Neuronal stem cell (in vitro differentiated cells): ENCODE measurements at regions not wholly inside any gene's neighbourhood (a gene's known extent, or its start where the extent isn't known, plus 50 kb on each side); places are given as distances from the start of the nearest gene placed in this dataset.

Experiments used
- DNase-seq: peaks from one replicate; pipeline ENCODE4 v3.0.0-alpha.2; 2013; ENCODE audit warnings: low spot score
- H2AFZ ChIP-seq: one replicate; pipeline ENCODE4 v1.6.1; 2013; ENCODE audit warnings: mild to moderate bottlenecking, low read length, inconsistent platforms
- H2AK5ac ChIP-seq: 2 replicates; pipeline ENCODE4 v1.6.1; 2013; ENCODE audit warnings: low read depth, mild to moderate bottlenecking, inconsistent platforms, low read length, moderate library complexity, mixed read lengths
- H2BK120ac ChIP-seq: 2 replicates; pipeline ENCODE4 v1.6.1; 2013; ENCODE audit warnings: low read depth, mild to moderate bottlenecking, inconsistent platforms, low read length, moderate library complexity, mixed read lengths
- H2BK12ac ChIP-seq: one replicate; pipeline ENCODE4 v1.6.1; 2013; ENCODE audit warnings: low read length, inconsistent platforms
- H2BK15ac ChIP-seq: 2 replicates; pipeline ENCODE4 v1.6.1; 2013; ENCODE audit warnings: mild to moderate bottlenecking, low read length, inconsistent platforms, mixed read lengths
- H2BK5ac ChIP-seq: one replicate; pipeline ENCODE4 v1.6.1; 2013; ENCODE audit warnings: inconsistent platforms, mild to moderate bottlenecking, low read length, moderate library complexity
- H3K14ac ChIP-seq: one replicate; pipeline ENCODE4 v1.6.1; 2013; ENCODE audit warnings: low read length, inconsistent platforms
- H3K18ac ChIP-seq: 2 replicates; pipeline ENCODE4 v1.6.1; 2013; ENCODE audit warnings: low read length, inconsistent platforms
- H3K23ac ChIP-seq: 2 replicates; pipeline ENCODE4 v1.6.1; 2013; ENCODE audit warnings: low read depth, mild to moderate bottlenecking, mixed read lengths, low read length, inconsistent platforms; ENCODE audit not compliant: poor library complexity
- H3K27ac ChIP-seq: replicated peaks from 3 replicates; pipeline ENCODE4 v1.5.1; 2013; ENCODE audit warnings: low read length, inconsistent platforms
- H3K27me3 ChIP-seq, 3 experiments: 2 replicates each; pipeline ENCODE4 v1.6.1; 2013; ENCODE audit warnings: low read length in 3 of 3, mild to moderate bottlenecking in 2 of 3, inconsistent platforms in 1 of 3, low read depth in 1 of 3, mixed read lengths in 1 of 3, moderate library complexity in 1 of 3; ENCODE audit not compliant: control insufficient read depth in 3 of 3, insufficient read depth in 3 of 3
- H3K36me3 ChIP-seq, 2 donors: replicated peaks in 1 of 2; 2 replicates each; pipeline ENCODE4 v1.6.1; 2013; ENCODE audit warnings: low read length in 2 of 2; ENCODE audit not compliant: control insufficient read depth in 2 of 2, insufficient read depth in 2 of 2
- H3K4ac ChIP-seq: 2 replicates; pipeline ENCODE4 v1.6.1; 2013; ENCODE audit warnings: inconsistent platforms, mild to moderate bottlenecking, low read length, moderate library complexity
- H3K4me1 ChIP-seq, 2 donors: 1 replicate in 1 of 2; 2 replicates in 1 of 2; pipeline ENCODE4 v1.6.1; 2013; ENCODE audit warnings: low read length in 2 of 2, low read depth in 1 of 2; ENCODE audit not compliant: control insufficient read depth in 2 of 2, insufficient read depth in 1 of 2
- H3K4me2 ChIP-seq: one replicate; pipeline ENCODE4 v1.6.1; 2013; ENCODE audit warnings: mild to moderate bottlenecking, low read length, inconsistent platforms; ENCODE audit not compliant: insufficient read depth, poor library complexity, severe bottlenecking
- H3K4me3 ChIP-seq, 2 donors: 2 replicates each; pipeline ENCODE4 v1.5.1; 2013; ENCODE audit warnings: low read length in 2 of 2, mild to moderate bottlenecking in 2 of 2, inconsistent platforms in 1 of 2, moderate library complexity in 1 of 2
- H3K79me1 ChIP-seq: one replicate; pipeline ENCODE4 v1.6.1; 2013; ENCODE audit warnings: low read depth, mild to moderate bottlenecking, inconsistent platforms, low read length, moderate library complexity
- H3K9ac ChIP-seq: one replicate; pipeline ENCODE4 v1.6.1; 2013; ENCODE audit warnings: mild to moderate bottlenecking, low read depth, low read length, inconsistent platforms; ENCODE audit not compliant: poor library complexity
- H3K9me3 ChIP-seq, 2 donors: replicated peaks in 1 of 2; 2 replicates each; pipeline versions ENCODE3 to v1.6.1; 2013; ENCODE audit warnings: low read length in 2 of 2, mild to moderate bottlenecking in 2 of 2, inconsistent platforms in 1 of 2, low read depth in 1 of 2, mixed read lengths in 1 of 2, moderate library complexity in 1 of 2; ENCODE audit not compliant: control insufficient read depth in 2 of 2, insufficient read depth in 1 of 2
- H4K8ac ChIP-seq: one replicate; pipeline ENCODE4 v1.6.1; 2013; ENCODE audit warnings: low read depth, mild to moderate bottlenecking, inconsistent platforms, low read length, moderate library complexity
- H4K91ac ChIP-seq: one replicate; pipeline ENCODE4 v1.6.1; 2013; ENCODE audit warnings: low read length, low read depth, mild to moderate bottlenecking, inconsistent platforms; ENCODE audit not compliant: poor library complexity
- WGBS, 2 donors: extraction: QIAGEN DNeasy Blood & Tissue Kit; methylation state at CpG; one replicate each; pipeline ENCODE4 v1.1.7; 2013; ENCODE audit warnings: missing lambda C conversion rate in 2 of 2, mixed read lengths in 1 of 2; ENCODE audit not compliant: insufficient read length in 2 of 2, insufficient replicate concordance in 1 of 2; ENCODE audit errors: extremely low coverage in 2 of 2; 5-methylcytosine and 5-hydroxymethylcytosine counted together

DNA sequence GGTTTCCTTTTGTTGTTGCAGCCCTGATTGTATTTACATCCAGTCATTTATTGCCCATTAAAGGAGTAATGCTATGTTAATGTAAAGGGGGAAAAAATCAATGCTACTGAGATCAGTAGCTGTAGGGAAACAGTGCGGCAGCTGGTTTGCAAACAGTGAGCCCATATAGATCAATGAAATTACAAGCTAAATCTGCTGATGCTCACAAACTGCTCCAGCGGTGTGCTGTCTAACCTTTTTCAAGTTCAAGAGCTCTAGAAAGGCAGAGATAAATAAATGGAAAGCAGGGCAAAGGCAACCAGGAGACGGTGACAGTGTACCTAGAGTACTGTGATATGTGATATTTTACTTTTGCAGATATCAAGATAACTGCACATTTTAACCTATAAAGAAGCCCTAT lies 449.0 kb upstream of the MMS22L start:
- no peak overlapping the region for H2BK15ac ChIP-seq
- no peaks in the 10 kb centered on the region for H3K27me3 ChIP-seq
- H3K14ac ChIP-seq, result no peak overlapping the region
- H4K8ac ChIP-seq, result no peak overlapping the region
- no peak overlapping the region for H2BK120ac ChIP-seq
- WGBS, 2 donors, result no CpG with 5 or more reads among the region's 3 CpGs
- no peak overlapping the region for H2AFZ ChIP-seq
- H3K9ac ChIP-seq, result no peak overlapping the region
- H2BK5ac ChIP-seq, result no peak overlapping the region
- no peak overlapping the region for H3K23ac ChIP-seq
- no peak overlapping the region for H2BK12ac ChIP-seq
- H4K91ac ChIP-seq, result no peak overlapping the region
- no peaks in the 10 kb centered on the region for H3K36me3 ChIP-seq
- H3K4me1 ChIP-seq, result peaks cover 0 to 7% of the 10 kb centered on the region in 2 donors
- no peak for DNase-seq
- H3K27ac ChIP-seq, result no peak overlapping the region
- H3K79me1 ChIP-seq, result no peaks in the 10 kb centered on the region
- no peak overlapping the region for H3K4ac ChIP-seq
- no peak overlapping the region for H2AK5ac ChIP-seq
- no peaks in the 10 kb centered on the region for H3K9me3 ChIP-seq
- H3K4me2 ChIP-seq, result no peak overlapping the region
- H3K4me3 ChIP-seq, result no peak overlapping the region
- no peak overlapping the region for H3K18ac ChIP-seq

DNA sequence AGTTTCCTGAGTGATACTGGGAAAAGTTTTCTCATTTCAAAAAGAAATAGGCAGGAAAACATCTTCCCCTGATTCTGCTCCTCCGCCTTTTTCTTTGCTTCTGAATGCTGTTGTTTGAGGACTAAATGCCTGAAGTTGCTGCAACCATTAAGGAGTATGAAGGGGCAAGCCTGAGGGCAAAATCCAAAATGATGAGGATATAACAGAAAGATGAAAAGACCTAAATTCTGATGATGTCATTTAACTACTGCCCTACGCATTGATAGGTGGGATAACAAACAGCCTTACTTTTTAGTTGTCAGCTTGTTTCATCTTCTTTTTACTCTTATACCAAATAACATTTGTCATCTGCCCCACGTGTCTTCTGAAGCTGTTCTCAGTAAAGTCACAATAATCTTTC lies 474.6 kb upstream of the MMS22L start:
- Histone ChIP-seq H3K27ac (no peak overlapping the region), H3K4me2 (no peak overlapping the region), H2BK5ac (no peak overlapping the region), H3K18ac (no peak overlapping the region), H4K91ac (no peak overlapping the region), H3K36me3 (no peaks in the 10 kb centered on the region), H3K79me1 (no peaks in the 10 kb centered on the region), H3K14ac (no peak overlapping the region), H3K9me3 (no peaks in the 10 kb centered on the region), H3K4me1 (peaks cover 2 to 5% of the 10 kb centered on the region in 2 donors), H2AFZ (no peak overlapping the region), H3K9ac (no peak overlapping the region), H3K4me3 (no peak overlapping the region), H3K27me3 (no peaks in the 10 kb centered on the region), H2BK12ac (no peak overlapping the region), H2BK15ac (no peak overlapping the region), H3K23ac (no peak overlapping the region), H2BK120ac (no peak overlapping the region), H4K8ac (no peak overlapping the region), H3K4ac (no peak overlapping the region), H2AK5ac (no peak overlapping the region)
- WGBS, 2 donors, result no CpG with 5 or more reads among the region's 3 CpGs
- DNase-seq, result no peak

DNA sequence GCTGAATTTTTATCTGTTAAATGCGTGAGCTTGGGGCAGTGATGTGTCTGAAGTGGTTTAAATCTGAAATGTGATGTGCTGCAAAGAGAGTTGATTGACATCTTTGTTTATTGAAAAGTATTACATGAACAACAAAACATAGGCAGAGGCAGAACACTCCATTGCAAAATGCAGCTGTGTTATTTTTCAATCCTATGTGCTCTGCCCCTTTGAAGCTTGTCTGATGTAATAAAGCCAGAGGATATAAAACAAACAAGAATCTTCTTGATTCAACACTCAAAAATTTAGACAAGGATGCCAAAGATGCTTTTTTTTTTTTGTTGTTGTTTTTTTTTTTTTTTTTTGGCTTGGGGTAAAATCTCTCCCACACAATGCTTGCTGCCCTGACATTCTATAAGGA lies 482.4 kb upstream of the MMS22L start:
- H3K4ac ChIP-seq, result no peak overlapping the region
- H3K14ac ChIP-seq, result no peak overlapping the region
- H3K9me3 ChIP-seq, result no peaks in the 10 kb centered on the region
- WGBS, 2 donors, result no CpG with 5 or more reads among the region's 1 CpG
- H3K36me3 ChIP-seq, result no peaks in the 10 kb centered on the region
- no peak for DNase-seq
- H2BK120ac ChIP-seq, result no peak overlapping the region
- H3K4me1 ChIP-seq, result no peaks in the 10 kb centered on the region
- H4K8ac ChIP-seq, result no peak overlapping the region
- H2AFZ ChIP-seq, result no peak overlapping the region
- no peak overlapping the region for H3K4me3 ChIP-seq
- H3K18ac ChIP-seq, result no peak overlapping the region
- no peak overlapping the region for H2BK15ac ChIP-seq
- H3K79me1 ChIP-seq, result no peaks in the 10 kb centered on the region
- no peak overlapping the region for H3K4me2 ChIP-seq
- no peak overlapping the region for H2BK12ac ChIP-seq
- H3K27me3 ChIP-seq, result no peaks in the 10 kb centered on the region
- H3K9ac ChIP-seq, result no peak overlapping the region
- no peak overlapping the region for H2BK5ac ChIP-seq
- no peak overlapping the region for H2AK5ac ChIP-seq
- H3K27ac ChIP-seq, result no peak overlapping the region
- no peak overlapping the region for H3K23ac ChIP-seq
- H4K91ac ChIP-seq, result no peak overlapping the region

DNA sequence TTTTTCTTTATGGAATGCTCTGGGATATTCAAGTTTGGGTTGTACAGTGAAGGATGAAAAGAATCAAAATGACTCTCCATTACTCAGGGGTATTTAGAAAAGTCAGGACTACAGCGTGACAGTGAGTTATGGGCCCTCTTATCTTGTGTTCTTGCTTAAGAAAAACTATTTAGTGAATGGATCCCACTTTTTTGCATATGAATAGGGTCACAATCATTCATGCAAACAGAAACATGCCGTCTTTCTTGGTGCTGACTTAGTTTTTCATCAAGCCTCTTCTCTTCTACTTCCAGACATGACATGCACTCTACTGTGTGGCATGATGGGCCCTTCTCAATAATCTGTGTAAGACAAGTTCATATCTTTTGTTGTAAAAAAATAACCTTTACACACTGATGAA lies 488.4 kb upstream of the MMS22L start:
- no CpG with 5 or more reads among the region's 2 CpGs for WGBS, 2 donors
- H2BK120ac ChIP-seq, result no peak overlapping the region
- no peaks in the 10 kb centered on the region for H3K9me3 ChIP-seq
- no peak overlapping the region for H4K91ac ChIP-seq
- H2BK15ac ChIP-seq, result no peak overlapping the region
- H3K18ac ChIP-seq, result no peak overlapping the region
- no peak overlapping the region for H3K4ac ChIP-seq
- H2AK5ac ChIP-seq, result no peak overlapping the region
- no peak overlapping the region for H3K4me3 ChIP-seq
- no peak overlapping the region for H4K8ac ChIP-seq
- no peak for DNase-seq
- H3K4me1 ChIP-seq, result no peaks in the 10 kb centered on the region
- H3K23ac ChIP-seq, result no peak overlapping the region
- no peaks in the 10 kb centered on the region for H3K36me3 ChIP-seq
- peak overlapping the region; percentile 26 for H2AFZ ChIP-seq
- H3K27ac ChIP-seq, result no peak overlapping the region
- no peaks in the 10 kb centered on the region for H3K27me3 ChIP-seq
- no peaks in the 10 kb centered on the region for H3K79me1 ChIP-seq
- no peak overlapping the region for H3K9ac ChIP-seq
- no peak overlapping the region for H3K4me2 ChIP-seq
- no peak overlapping the region for H2BK5ac ChIP-seq
- H2BK12ac ChIP-seq, result no peak overlapping the region
- no peak overlapping the region for H3K14ac ChIP-seq
